ENCODE measurements at regions not wholly inside any gene's neighbourhood (a gene's known extent, or its start where the extent isn't known, plus 50 kb on each side); places are given as distances from the start of the nearest gene placed in this dataset.

DNA sequence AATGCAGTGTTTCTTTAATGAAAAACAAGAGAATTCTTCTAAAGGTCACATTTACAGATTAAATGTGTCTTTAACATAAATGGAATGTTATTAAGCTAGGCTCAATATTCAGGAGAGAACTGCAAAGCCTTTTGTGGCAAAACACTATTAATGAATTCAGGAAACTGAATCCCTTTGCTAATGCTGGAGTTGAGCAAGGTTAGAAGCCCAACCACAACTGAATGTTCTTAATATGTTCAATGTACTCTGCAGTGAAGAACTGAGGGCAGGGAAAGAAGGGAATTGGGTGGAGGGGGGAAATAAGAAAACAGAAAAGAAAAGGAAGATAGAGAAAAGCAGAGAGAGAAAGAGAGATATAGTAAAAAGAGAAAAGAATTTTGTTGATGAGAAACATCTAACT, 276.7 kb upstream of the TMEM161B start:
- H3K14ac ChIP-seq (ENCODE audit: insufficient read depth, low read length): no peak overlapping the region
- H3K23me2 ChIP-seq (ENCODE audit: insufficient read length, low read depth, low read length, poor library complexity, severe bottlenecking): no peaks in the 10 kb centered on the region
- no peak for TF ChIP-seq CTCF (conservative IDR thresholded peaks at IDR 0.05)
- H4K5ac ChIP-seq (ENCODE audit: insufficient read length, low read depth, low read length): no peak overlapping the region
- H3K4me1 Mint-ChIP-seq: peaks cover 6 to 8% of the 10 kb centered on the region in 2 experiments
- no peak overlapping the region for H2BK5ac ChIP-seq (ENCODE audit: insufficient read length, low read length)
- H3K27me3 Mint-ChIP-seq (ENCODE audit: low read depth): no peaks in the 10 kb centered on the region
- H3K4ac ChIP-seq (ENCODE audit: low read depth, low read length): no peak overlapping the region
- H2AFZ ChIP-seq (ENCODE audit: low read length): no peak overlapping the region
- H3K56ac ChIP-seq (ENCODE audit: insufficient read length, low read depth, low read length): no peak overlapping the region
- no peak overlapping the region for H3K9ac ChIP-seq (ENCODE audit: extremely low read depth, insufficient read length, low read length)
- no peaks in the 10 kb centered on the region for H3K79me2 ChIP-seq (ENCODE audit: insufficient read depth, low read length)
- no peak overlapping the region for H3K4me3 Mint-ChIP-seq
- no peak overlapping the region for H3K18ac ChIP-seq (ENCODE audit: insufficient read length, low read depth, low read length)
- H3K27ac ChIP-seq (ENCODE audit: insufficient read length, low read depth, low read length): no peak overlapping the region
- no peak overlapping the region for H2BK15ac ChIP-seq (ENCODE audit: low read depth, low read length)
- H3K4me2 ChIP-seq (ENCODE audit: insufficient read depth, insufficient read length, low read length): no peak overlapping the region
- H3K27ac Mint-ChIP-seq: peak overlapping the region in 1 of 3 experiments; percentile 39; a peak in 1 of 7 replicates
- no peaks in the 10 kb centered on the region for H3K4me1 ChIP-seq (ENCODE audit: insufficient read depth, low read length)
- H2BK20ac ChIP-seq (ENCODE audit: low read depth, low read length, poor library complexity, severe bottlenecking): no peak overlapping the region
- no peaks in the 10 kb centered on the region for H4K20me1 ChIP-seq (ENCODE audit: control insufficient read depth, insufficient read depth, insufficient read length)
- no peaks in the 10 kb centered on the region for H3K9me3 Mint-ChIP-seq
- no peak overlapping the region for H3T11ph ChIP-seq (ENCODE audit: low read length)
- DNase-seq: no peak
- H4K8ac ChIP-seq (replicated peaks; ENCODE audit: insufficient read length, low read depth, low read length): no peak overlapping the region
- H3K27me3 ChIP-seq (ENCODE audit: insufficient read depth, low read length): no peaks in the 10 kb centered on the region
- no peaks in the 10 kb centered on the region for H3K9me3 ChIP-seq (ENCODE audit: control insufficient read depth, low read depth, low read length)
- no peaks in the 10 kb centered on the region for H3K36me3 Mint-ChIP-seq (ENCODE audit: insufficient read depth in 1 of 3, low read depth in 3 of 3)
- H2BK12ac ChIP-seq (ENCODE audit: insufficient read length, low read depth, low read length): no peak overlapping the region
- H3K23ac ChIP-seq (ENCODE audit: insufficient read length, low read depth, low read length): no peak overlapping the region
- H4K91ac ChIP-seq (ENCODE audit: insufficient read length, low read depth, low read length): no peak overlapping the region
- no peak overlapping the region for H2AK5ac ChIP-seq (ENCODE audit: insufficient read length, low read length)
- H2BK120ac ChIP-seq (ENCODE audit: low read depth, low read length, poor library complexity, severe bottlenecking): no peak overlapping the region
- no peaks in the 10 kb centered on the region for H3K79me1 ChIP-seq (ENCODE audit: insufficient read depth, low read depth, low read length, poor library complexity, severe bottlenecking)
